ENCODE measurements at regions not wholly inside any gene's neighbourhood (a gene's known extent, or its start where the extent isn't known, plus 50 kb on each side); places are given as distances from the start of the nearest gene placed in this dataset.

DNA sequence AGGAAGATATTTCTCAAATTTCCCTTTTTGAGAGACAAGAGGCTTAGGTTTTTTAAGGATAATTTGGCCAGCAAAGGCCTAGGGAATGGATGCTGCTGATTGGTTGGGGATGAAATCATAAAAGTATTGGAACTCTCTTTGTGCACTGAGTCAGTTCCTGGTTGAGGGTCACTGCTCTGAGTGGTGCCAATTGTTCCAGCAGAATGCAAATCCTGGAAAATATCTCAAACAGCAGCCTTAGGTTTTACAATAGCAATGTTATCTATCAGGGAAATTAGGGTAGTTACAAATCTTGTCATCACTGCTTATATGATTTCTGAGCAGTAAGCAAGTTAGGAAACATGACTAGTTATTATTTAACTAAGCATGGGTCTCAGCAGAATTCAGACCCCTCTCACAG is 96.2 kb downstream of the RAD51AP2 start (continued):
- TF ChIP-seq, protein P1, sequence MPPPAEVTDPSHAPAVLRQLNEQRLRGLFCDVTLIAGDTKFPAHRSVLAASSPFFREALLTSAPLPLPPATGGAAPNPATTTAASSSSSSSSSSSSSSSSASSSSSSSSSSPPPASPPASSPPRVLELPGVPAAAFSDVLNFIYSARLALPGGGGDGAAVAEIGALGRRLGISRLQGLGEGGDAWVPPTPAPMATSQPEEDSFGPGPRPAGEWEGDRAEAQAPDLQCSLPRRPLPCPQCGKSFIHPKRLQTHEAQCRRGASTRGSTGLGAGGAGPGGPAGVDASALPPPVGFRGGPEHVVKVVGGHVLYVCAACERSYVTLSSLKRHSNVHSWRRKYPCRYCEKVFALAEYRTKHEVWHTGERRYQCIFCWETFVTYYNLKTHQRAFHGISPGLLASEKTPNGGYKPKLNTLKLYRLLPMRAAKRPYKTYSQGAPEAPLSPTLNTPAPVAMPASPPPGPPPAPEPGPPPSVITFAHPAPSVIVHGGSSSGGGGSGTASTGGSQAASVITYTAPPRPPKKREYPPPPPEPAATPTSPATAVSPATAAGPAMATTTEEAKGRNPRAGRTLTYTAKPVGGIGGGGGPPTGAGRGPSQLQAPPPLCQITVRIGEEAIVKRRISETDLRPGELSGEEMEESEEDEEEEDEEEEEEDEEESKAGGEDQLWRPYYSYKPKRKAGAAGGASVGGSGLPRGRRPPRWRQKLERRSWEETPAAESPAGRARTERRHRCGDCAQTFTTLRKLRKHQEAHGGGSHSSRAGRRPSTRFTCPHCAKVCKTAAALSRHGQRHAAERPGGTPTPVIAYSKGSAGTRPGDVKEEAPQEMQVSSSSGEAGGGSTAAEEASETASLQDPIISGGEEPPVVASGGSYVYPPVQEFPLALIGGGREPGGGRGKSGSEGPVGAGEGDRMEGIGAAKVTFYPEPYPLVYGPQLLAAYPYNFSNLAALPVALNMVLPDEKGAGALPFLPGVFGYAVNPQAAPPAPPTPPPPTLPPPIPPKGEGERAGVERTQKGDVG (CRISPR knock-in tag; IDR thresholded peaks at IDR 0.05), result no peak
- TF ChIP-seq TAF1 (IDR thresholded peaks at IDR 0.05; ENCODE audit: borderline replicate concordance, low read depth, low read length), result no peak

DNA sequence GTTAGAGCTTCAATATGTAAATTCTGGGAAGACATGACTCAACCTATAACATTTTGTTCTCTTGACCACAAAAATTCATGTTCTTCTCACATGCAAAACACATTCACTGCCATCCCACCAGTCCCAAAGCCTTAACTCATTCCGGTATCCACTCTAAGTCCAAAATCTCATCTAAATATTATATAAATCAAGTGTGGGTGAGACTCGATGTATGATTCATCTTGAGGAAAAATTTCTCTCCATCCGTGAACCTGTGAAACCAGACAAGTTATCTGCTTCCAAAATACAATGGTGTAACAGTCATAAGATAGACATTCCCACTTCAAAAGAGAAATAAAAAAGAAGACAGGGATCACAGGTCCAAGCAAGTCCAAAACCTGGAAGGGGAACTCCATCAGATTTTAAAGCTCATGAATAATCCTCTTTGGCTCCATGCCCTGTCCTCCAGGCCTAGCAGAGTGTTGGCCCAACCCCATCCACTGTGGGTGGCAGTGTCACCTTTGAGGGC is 101.3 kb downstream of the RAD51AP2 start:
- in situ Hi-C loops (cut with MboI), result no loop called here
- no peak for TF ChIP-seq IKZF2 (IDR thresholded peaks at IDR 0.05)
- TF ChIP-seq, protein P2, sequence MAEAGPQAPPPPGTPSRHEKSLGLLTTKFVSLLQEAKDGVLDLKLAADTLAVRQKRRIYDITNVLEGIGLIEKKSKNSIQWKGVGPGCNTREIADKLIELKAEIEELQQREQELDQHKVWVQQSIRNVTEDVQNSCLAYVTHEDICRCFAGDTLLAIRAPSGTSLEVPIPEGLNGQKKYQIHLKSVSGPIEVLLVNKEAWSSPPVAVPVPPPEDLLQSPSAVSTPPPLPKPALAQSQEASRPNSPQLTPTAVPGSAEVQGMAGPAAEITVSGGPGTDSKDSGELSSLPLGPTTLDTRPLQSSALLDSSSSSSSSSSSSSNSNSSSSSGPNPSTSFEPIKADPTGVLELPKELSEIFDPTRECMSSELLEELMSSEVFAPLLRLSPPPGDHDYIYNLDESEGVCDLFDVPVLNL (IDR thresholded peaks at IDR 0.05; ENCODE audit: low read depth, low read length), result no peak
- no peak for TF ChIP-seq TCF12 (IDR thresholded peaks at IDR 0.05; ENCODE audit: low read depth, low read length)
- TF ChIP-seq, protein P3, sequence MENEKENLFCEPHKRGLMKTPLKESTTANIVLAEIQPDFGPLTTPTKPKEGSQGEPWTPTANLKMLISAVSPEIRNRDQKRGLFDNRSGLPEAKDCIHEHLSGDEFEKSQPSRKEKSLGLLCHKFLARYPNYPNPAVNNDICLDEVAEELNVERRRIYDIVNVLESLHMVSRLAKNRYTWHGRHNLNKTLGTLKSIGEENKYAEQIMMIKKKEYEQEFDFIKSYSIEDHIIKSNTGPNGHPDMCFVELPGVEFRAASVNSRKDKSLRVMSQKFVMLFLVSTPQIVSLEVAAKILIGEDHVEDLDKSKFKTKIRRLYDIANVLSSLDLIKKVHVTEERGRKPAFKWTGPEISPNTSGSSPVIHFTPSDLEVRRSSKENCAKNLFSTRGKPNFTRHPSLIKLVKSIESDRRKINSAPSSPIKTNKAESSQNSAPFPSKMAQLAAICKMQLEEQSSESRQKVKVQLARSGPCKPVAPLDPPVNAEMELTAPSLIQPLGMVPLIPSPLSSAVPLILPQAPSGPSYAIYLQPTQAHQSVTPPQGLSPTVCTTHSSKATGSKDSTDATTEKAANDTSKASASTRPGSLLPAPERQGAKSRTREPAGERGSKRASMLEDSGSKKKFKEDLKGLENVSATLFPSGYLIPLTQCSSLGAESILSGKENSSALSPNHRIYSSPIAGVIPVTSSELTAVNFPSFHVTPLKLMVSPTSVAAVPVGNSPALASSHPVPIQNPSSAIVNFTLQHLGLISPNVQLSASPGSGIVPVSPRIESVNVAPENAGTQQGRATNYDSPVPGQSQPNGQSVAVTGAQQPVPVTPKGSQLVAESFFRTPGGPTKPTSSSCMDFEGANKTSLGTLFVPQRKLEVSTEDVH (IDR thresholded peaks at IDR 0.05; ENCODE audit: low read depth, partially characterized antibody), result no peak
- no peak for TF ChIP-seq JUNB (IDR thresholded peaks at IDR 0.05)
- no peak for TF ChIP-seq ESRRA (IDR thresholded peaks at IDR 0.05; ENCODE audit: low read length)
- TF ChIP-seq, protein P4, sequence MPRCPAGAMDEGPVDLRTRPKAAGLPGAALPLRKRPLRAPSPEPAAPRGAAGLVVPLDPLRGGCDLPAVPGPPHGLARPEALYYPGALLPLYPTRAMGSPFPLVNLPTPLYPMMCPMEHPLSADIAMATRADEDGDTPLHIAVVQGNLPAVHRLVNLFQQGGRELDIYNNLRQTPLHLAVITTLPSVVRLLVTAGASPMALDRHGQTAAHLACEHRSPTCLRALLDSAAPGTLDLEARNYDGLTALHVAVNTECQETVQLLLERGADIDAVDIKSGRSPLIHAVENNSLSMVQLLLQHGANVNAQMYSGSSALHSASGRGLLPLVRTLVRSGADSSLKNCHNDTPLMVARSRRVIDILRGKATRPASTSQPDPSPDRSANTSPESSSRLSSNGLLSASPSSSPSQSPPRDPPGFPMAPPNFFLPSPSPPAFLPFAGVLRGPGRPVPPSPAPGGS (IDR thresholded peaks at IDR 0.05; ENCODE audit: borderline replicate concordance, insufficient read depth, low read depth, low read length, poor library complexity, severe bottlenecking), result no peak
- no peak for TF ChIP-seq SREBF1 (IDR thresholded peaks at IDR 0.05; ENCODE audit: low read length)
- TF ChIP-seq NR2C1 (IDR thresholded peaks at IDR 0.05), result no peak
- no peak for TF ChIP-seq ATF7 (IDR thresholded peaks at IDR 0.05; ENCODE audit: low read depth)
- TF ChIP-seq PAX8 (IDR thresholded peaks at IDR 0.05), result no peak
- TF ChIP-seq SIN3A (IDR thresholded peaks at IDR 0.05; ENCODE audit: low read depth, low read length), result no peak
- no peak for TF ChIP-seq NFXL1 (IDR thresholded peaks at IDR 0.05; ENCODE audit: borderline replicate concordance)
- TF ChIP-seq TCF7 (IDR thresholded peaks at IDR 0.05; ENCODE audit: borderline replicate concordance), result no peak
- no peak for TF ChIP-seq ZZZ3 (IDR thresholded peaks at IDR 0.05; ENCODE audit: control insufficient read depth, insufficient read length, low read depth)

More for the DNA sequence above, 101.3 kb downstream of the RAD51AP2 start:
- H3K9me3 ChIP-seq (replicated peaks; ENCODE audit: control insufficient read depth, insufficient read depth, low read length), result no peaks in the 10 kb centered on the region
- DNase-seq (ENCODE audit: low read depth, low spot score), result no peak
- POLR2A ChIA-PET, result no interaction called here
- CTCF ChIA-PET, result no interaction called here
- SMC1A ChIA-PET (ENCODE audit: uncharacterized antibody, unreplicated experiment), result no interaction called here
- ATAC-seq, result no peak
- no peak overlapping the region for H3K4me2 ChIP-seq (ENCODE audit: control insufficient read depth, insufficient read depth)
- no peaks in the 10 kb centered on the region for H3K36me3 ChIP-seq (ENCODE audit: control insufficient read depth in 2 of 2, insufficient read depth in 2 of 2, low read length in 1 of 2)
- no peaks in the 10 kb centered on the region for H4K20me1 ChIP-seq (ENCODE audit: control insufficient read depth, insufficient read depth)
- no TSS peak for BruUV-seq (replicated peaks)
- no peak overlapping the region for H3K27ac ChIP-seq (ENCODE audit: control insufficient read depth, insufficient read depth)
- no peak for FAIRE-seq
- no peak overlapping the region for H3K4me3 ChIP-seq
- RAD21 ChIA-PET (ENCODE audit: unreplicated experiment), result interaction anchor here (1.5 kb wide), 1 partner anchor 9 kb away, joined by 3 read pairs; no protein-coding TSS in a partner anchor
- intact Hi-C loops (cut with micrococcal nuclease; ENCODE audit: unreplicated experiment), result no loop called here
- H3K27me3 ChIP-seq (replicated peaks in 1 of 2; ENCODE audit: control insufficient read depth in 2 of 2, insufficient read depth in 2 of 2, low read length in 1 of 2), result no peaks in the 10 kb centered on the region
- no peak overlapping the region for H2AFZ ChIP-seq (ENCODE audit: control insufficient read depth, low read depth, low read length)
- no peak overlapping the region for H3K9ac ChIP-seq (ENCODE audit: control insufficient read depth, insufficient read depth, low read length)
- H3K4me1 ChIP-seq (ENCODE audit: control insufficient read depth, insufficient read depth, low read length), result no peaks in the 10 kb centered on the region
- 14% methylated on average over 3 of the region's 3 CpGs for WGBS (ENCODE audit: insufficient coverage, insufficient replicate concordance, low lambda C conversion rate, missing lambda C conversion rate)
- H3K79me2 ChIP-seq (ENCODE audit: control insufficient read depth, insufficient read depth, low read length), result no peaks in the 10 kb centered on the region
